OCI-LY7 (cell line): ENCODE measurements at regions not wholly inside any gene's neighbourhood (a gene's known extent, or its start where the extent isn't known, plus 50 kb on each side); places are given as distances from the start of the nearest gene placed in this dataset.
"Not testable (repeated sequence)": the region's sequence is repeated elsewhere in the genome, so short reads cannot be mapped to it uniquely, and the experiment has no call there.

Source experiments
- BruUV-seq: library from RNA; stranded (reverse); fragments of 400-500 nt; replicated peaks from 2 replicates; lab custom pipeline; 2021; lab: Mats Ljungman, UMichigan
- CTCF ChIA-PET: fragments of 300-600 bp; sonication (Branson Sonifier 250); formaldehyde crosslinking; loops from one replicate; lab custom pipeline; 2022; ENCODE audit warnings: antibody characterized with exemption; ENCODE audit not compliant: unreplicated experiment; lab: Charles Lee
- POLR2A ChIA-PET: fragments of 300-600 bp; sonication (Branson Sonifier 250); formaldehyde crosslinking; loops from one replicate; lab custom pipeline; 2022; ENCODE audit warnings: antibody characterized with exemption; lab: Charles Lee
- DNase-seq: peaks from one replicate; pipeline ENCODE4 v3.0.0-alpha.2; 2015; ENCODE audit warnings: low spot score
- H2AFZ ChIP-seq: fragments of 200-600 bp; sonication (generic), shearing (Covaris generic); 2 replicates; pipeline ENCODE4 v1.6.1; 2014; ENCODE audit warnings: mild to moderate bottlenecking, antibody characterized with exemption, low read length, moderate library complexity
- H3K27ac ChIP-seq: fragments of 200-600 bp; sonication (generic); 2 replicates; pipeline ENCODE4 v1.5.1; 2014; ENCODE audit warnings: mixed run types, low read depth, mild to moderate bottlenecking, moderate library complexity, low read length, inconsistent platforms; ENCODE audit not compliant: poor library complexity, severe bottlenecking
- H3K36me3 ChIP-seq: fragments of 200-600 bp; sonication (generic); 2 replicates; pipeline ENCODE4 v1.6.1; 2014; ENCODE audit warnings: mild to moderate bottlenecking, antibody characterized with exemption, low read length, moderate library complexity, mixed read lengths; ENCODE audit not compliant: insufficient read depth
- H3K4me1 ChIP-seq: fragments of 200-600 bp; sonication (generic); 2 replicates; pipeline ENCODE4 v1.5.1; 2014; ENCODE audit warnings: mild to moderate bottlenecking, low read length; ENCODE audit not compliant: insufficient read depth, poor library complexity, severe bottlenecking
- H3K4me2 ChIP-seq: fragments of 200-600 bp; sonication (generic); 2 replicates; pipeline ENCODE4 v1.6.1; 2014; ENCODE audit warnings: mild to moderate bottlenecking, low read length
- H3K4me3 ChIP-seq: fragments of 200-600 bp; sonication (generic); 2 replicates; pipeline ENCODE4 v1.5.1; 2014; ENCODE audit warnings: mild to moderate bottlenecking, low read depth, low read length; ENCODE audit not compliant: poor library complexity, severe bottlenecking
- H3K79me2 ChIP-seq: fragments of 200-600 bp; sonication (generic); 2 replicates; pipeline ENCODE4 v1.6.1; 2016; ENCODE audit warnings: low read depth, mild to moderate bottlenecking, low read length, moderate library complexity, mixed read lengths; ENCODE audit not compliant: insufficient read depth
- H3K9me2 ChIP-seq: fragments of 200-600 bp; sonication (generic); 2 replicates; pipeline ENCODE4 v1.6.1; 2016; ENCODE audit warnings: mild to moderate bottlenecking, low read length, mixed read lengths; ENCODE audit not compliant: insufficient read depth
- H3K9me3 ChIP-seq: fragments of 200-600 bp; sonication (generic); 2 replicates; pipeline ENCODE4 v1.6.1; 2014; ENCODE audit warnings: mild to moderate bottlenecking, mixed run types, low read length, mixed read lengths
- H4K20me1 ChIP-seq: fragments of 200-600 bp; sonication (generic); 2 replicates; pipeline ENCODE4 v1.6.1; 2014; ENCODE audit warnings: mild to moderate bottlenecking, antibody characterized with exemption, low read length, moderate library complexity, mixed read lengths; ENCODE audit not compliant: insufficient read depth
- EZH2phosphoT487 ChIP-seq: fragments of 200-600 bp; sonication (generic); IDR thresholded peaks from 2 replicates; pipeline ENCODE4 v1.6.1; 2018; ENCODE audit warnings: low read depth, borderline replicate concordance, mild to moderate bottlenecking, mixed run types, antibody characterized with exemption, low read length, moderate library complexity, mixed read lengths
- intact Hi-C: fragments of 100-400 bp; cut with micrococcal nuclease; formaldehyde crosslinking; loops from one replicate; pipeline ENCODE4 v1.10.0; 2022; ENCODE audit not compliant: unreplicated experiment
- TF ChIP-seq, protein P1 (sequence below): fragments of 200-600 bp; sonication (generic); conservative IDR thresholded peaks from 2 replicates; pipeline ENCODE4 v1.5.1; 2014; ENCODE audit warnings: mild to moderate bottlenecking, antibody characterized with exemption, low read length, moderate library complexity, mixed read lengths

DNA sequence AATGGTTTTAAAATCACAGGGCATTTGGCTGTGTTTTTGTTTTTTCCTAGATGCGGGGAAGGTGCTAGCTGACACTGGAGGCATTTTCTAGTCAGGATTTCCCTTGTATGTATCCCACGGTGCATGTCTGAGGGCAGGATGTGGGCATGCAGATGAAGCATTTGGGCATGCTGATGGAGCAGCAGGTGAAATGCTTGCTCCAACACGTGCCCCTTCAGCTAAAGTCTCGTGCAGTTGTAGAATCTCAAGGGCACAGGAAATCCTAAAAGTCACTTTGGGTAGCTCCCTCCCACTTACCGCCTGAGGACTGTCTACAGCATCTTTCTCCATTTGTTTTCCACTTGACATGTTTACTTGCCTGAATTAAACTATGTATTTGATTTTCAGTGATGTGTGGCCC lies 429.4 kb upstream of the B3GAT1 start:
- POLR2A ChIA-PET, result no interaction called here
- H3K4me3 ChIP-seq, result no peak overlapping the region

DNA sequence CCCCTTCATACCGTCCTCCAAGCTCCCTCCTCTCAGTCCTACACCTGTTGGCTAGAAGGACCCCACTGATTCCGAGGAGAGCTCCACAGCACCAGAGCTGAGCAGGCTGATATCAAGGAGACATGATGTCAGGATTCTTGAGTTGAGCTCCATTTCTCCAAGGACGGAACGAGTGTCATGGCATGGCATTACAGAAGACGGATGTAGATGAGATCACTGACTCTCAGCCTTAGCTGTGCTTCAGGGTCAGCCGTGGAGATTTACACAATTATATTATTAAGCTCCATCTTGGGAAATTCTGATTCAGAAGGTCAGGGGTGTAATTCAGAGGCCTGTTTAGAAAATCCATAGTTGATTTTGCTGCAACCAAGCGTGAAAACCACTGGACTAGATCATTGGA lies 428.9 kb upstream of the B3GAT1 start:
- BruUV-seq, result no TSS peak
- Histone ChIP-seq H3K79me2 (no peaks in the 10 kb centered on the region), H3K4me1 (no peaks in the 10 kb centered on the region), H4K20me1 (no peaks in the 10 kb centered on the region), H3K4me2 (no peak overlapping the region), H3K9me2 (no peaks in the 10 kb centered on the region), H3K36me3 (no peaks in the 10 kb centered on the region), H3K9me3 (no peaks in the 10 kb centered on the region), H3K27ac (no peak overlapping the region), H3K4me3 (no peak overlapping the region), H2AFZ (no peak overlapping the region)
- CTCF ChIA-PET, result no interaction called here
- POLR2A ChIA-PET, result no interaction called here
- intact Hi-C loops, result no loop called here
- TF ChIP-seq, protein P1, sequence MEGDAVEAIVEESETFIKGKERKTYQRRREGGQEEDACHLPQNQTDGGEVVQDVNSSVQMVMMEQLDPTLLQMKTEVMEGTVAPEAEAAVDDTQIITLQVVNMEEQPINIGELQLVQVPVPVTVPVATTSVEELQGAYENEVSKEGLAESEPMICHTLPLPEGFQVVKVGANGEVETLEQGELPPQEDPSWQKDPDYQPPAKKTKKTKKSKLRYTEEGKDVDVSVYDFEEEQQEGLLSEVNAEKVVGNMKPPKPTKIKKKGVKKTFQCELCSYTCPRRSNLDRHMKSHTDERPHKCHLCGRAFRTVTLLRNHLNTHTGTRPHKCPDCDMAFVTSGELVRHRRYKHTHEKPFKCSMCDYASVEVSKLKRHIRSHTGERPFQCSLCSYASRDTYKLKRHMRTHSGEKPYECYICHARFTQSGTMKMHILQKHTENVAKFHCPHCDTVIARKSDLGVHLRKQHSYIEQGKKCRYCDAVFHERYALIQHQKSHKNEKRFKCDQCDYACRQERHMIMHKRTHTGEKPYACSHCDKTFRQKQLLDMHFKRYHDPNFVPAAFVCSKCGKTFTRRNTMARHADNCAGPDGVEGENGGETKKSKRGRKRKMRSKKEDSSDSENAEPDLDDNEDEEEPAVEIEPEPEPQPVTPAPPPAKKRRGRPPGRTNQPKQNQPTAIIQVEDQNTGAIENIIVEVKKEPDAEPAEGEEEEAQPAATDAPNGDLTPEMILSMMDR, result no peak
- TF ChIP-seq EZH2phosphoT487, result no peak
- DNase-seq, result no peak

More for the DNA sequence above, 429.4 kb upstream of the B3GAT1 start:
- CTCF ChIA-PET, result no interaction called here
- TF ChIP-seq, protein P1, result no peak
- TF ChIP-seq EZH2phosphoT487, result no peak
- H3K9me2 ChIP-seq, result no peaks in the 10 kb centered on the region
- no peaks in the 10 kb centered on the region for H3K36me3 ChIP-seq
- no peak overlapping the region for H2AFZ ChIP-seq
- H3K4me2 ChIP-seq, result no peak overlapping the region
- no peak for DNase-seq
- H4K20me1 ChIP-seq, result no peaks in the 10 kb centered on the region
- intact Hi-C loops, result no loop called here
- no peaks in the 10 kb centered on the region for H3K79me2 ChIP-seq
- no peaks in the 10 kb centered on the region for H3K9me3 ChIP-seq
- BruUV-seq, result no TSS peak
- H3K27ac ChIP-seq, result no peak overlapping the region
- H3K4me1 ChIP-seq, result no peaks in the 10 kb centered on the region

DNA sequence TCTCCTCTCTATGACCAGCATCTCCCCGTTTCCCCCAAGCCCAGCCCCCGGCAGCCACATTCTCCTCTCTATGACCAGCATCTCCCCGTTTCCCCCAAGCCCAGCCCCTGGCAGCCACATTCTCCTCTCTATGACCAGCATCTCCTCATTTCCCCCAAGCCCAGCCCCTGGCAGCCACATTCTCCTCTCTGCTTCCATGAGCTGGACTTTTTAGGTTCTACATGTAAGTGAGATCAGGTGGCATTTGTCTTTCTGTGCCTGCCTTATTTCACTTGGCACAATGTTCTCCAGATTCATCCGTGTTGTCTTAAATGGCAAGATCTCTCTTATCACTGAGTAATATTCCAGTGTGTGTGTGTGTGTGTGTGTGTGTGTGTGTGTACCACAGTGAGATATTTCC lies 428.1 kb upstream of the B3GAT1 start:
- H3K4me3 ChIP-seq, result not testable (repeated sequence)

More for the DNA sequence above, 428.1 kb upstream of the B3GAT1 start:
- H3K79me2 ChIP-seq, BruUV-seq, DNase-seq, H3K27ac ChIP-seq, H3K9me2 ChIP-seq, H3K9me3 ChIP-seq, H3K4me2 ChIP-seq, H4K20me1 ChIP-seq, CTCF ChIA-PET, intact Hi-C loops, H3K36me3 ChIP-seq, H2AFZ ChIP-seq, H3K4me1 ChIP-seq, POLR2A ChIA-PET: not testable (repeated sequence)
